Endothelial cell of umbilical vein (primary cell): ENCODE measurements at regions not wholly inside any gene's neighbourhood (a gene's known extent, or its start where the extent isn't known, plus 50 kb on each side); places are given as distances from the start of the nearest gene placed in this dataset.

Experiments
- BruUV-seq: library from RNA; stranded (reverse); fragments of 400-500 nt; replicated peaks from 2 replicates; lab custom pipeline; 2021; lab: Mats Ljungman, UMichigan
- CTCF ChIA-PET: fragments of 300-600, 350-600 bp; sonication (Branson Sonifier 250); formaldehyde crosslinking; loops from one replicate; lab custom pipeline; 2021; ENCODE audit warnings: antibody characterized with exemption, inconsistent platforms; lab: Charles Lee
- POLR2A ChIA-PET: fragments of 300-600, 350-600 bp; sonication (Branson Sonifier 250); formaldehyde crosslinking; loops from one replicate; lab custom pipeline; 2021; ENCODE audit warnings: antibody characterized with exemption, inconsistent platforms; lab: Charles Lee
- DNase-seq: peaks from one replicate; pipeline ENCODE4 v3.0.0-alpha.2; 2011; ENCODE audit warnings: low read depth, low spot score
- FAIRE-seq: peaks from 2 replicates; lab custom pipeline; 2011; peaks lifted over from hg19 to GRCh38; lab: Jason Lieb, UNC
- H2AFZ ChIP-seq: 2 replicates; pipeline ENCODE4 v1.6.0; 2012; ENCODE audit warnings: low read depth, low read length, control low read depth, inconsistent platforms
- H3K27ac ChIP-seq: 2 replicates; pipeline ENCODE4 v1.5.1; 2011; ENCODE audit warnings: low read depth, mild to moderate bottlenecking, control low read depth, low read length, moderate library complexity; ENCODE audit not compliant: insufficient read depth
- H3K27me3 ChIP-seq, 2 experiments: 2 replicates each; pipeline versions ENCODE4 v1.6.0 to v1.6.1; 2011; ENCODE audit warnings: low read length in 2 of 2, mixed read lengths in 1 of 2; ENCODE audit not compliant: control insufficient read depth in 2 of 2, insufficient read depth in 2 of 2
- H3K36me3 ChIP-seq, 2 experiments: 2 replicates in 1 of 2; 3 replicates in 1 of 2; pipeline ENCODE4 v1.5.1; 2011; ENCODE audit warnings: low read length in 2 of 2, mild to moderate bottlenecking in 1 of 2, moderate library complexity in 1 of 2; ENCODE audit not compliant: control insufficient read depth in 2 of 2, insufficient read depth in 2 of 2; ENCODE audit errors: extremely low read depth in 1 of 2
- H3K4me1 ChIP-seq: 3 replicates; pipeline ENCODE4 v1.5.1; 2011; ENCODE audit warnings: mild to moderate bottlenecking, low read length; ENCODE audit not compliant: control insufficient read depth, insufficient read depth; ENCODE audit errors: extremely low read depth
- H3K4me2 ChIP-seq: 2 replicates; pipeline ENCODE4 v1.6.1; 2011; ENCODE audit warnings: low read length, control low read depth, mixed read lengths; ENCODE audit not compliant: insufficient read depth
- H3K4me3 ChIP-seq, 3 experiments: fragments of 200-600 bp in 1 of 3; sonication (generic), shearing (Covaris generic) in 1 of 3; replicated peaks in 1 of 3; 2 replicates each; pipeline ENCODE4 v1.5.1; 2011 to 2016; ENCODE audit warnings: control low read depth in 3 of 3, low read length in 3 of 3, mild to moderate bottlenecking in 2 of 3, inconsistent platforms in 1 of 3, low read depth in 1 of 3, moderate library complexity in 1 of 3; ENCODE audit not compliant: insufficient read depth in 1 of 3
- H3K79me2 ChIP-seq: 2 replicates; pipeline ENCODE4 v1.6.0; 2012; ENCODE audit warnings: low read length, inconsistent platforms; ENCODE audit not compliant: control insufficient read depth, insufficient read depth
- H3K9ac ChIP-seq: replicated peaks from 2 replicates; pipeline ENCODE3; 2011; ENCODE audit warnings: low read length, control low read depth; ENCODE audit not compliant: insufficient read depth; ENCODE audit errors: extremely low read depth
- H3K9me1 ChIP-seq: replicated peaks from 3 replicates; pipeline ENCODE4 v1.6.0; 2011; ENCODE audit warnings: mild to moderate bottlenecking, low read length; ENCODE audit not compliant: control insufficient read depth, insufficient read depth; ENCODE audit errors: extremely low read depth
- H3K9me3 ChIP-seq: replicated peaks from 2 replicates; pipeline ENCODE4 v1.5.1; 2012; ENCODE audit warnings: low read length, inconsistent platforms; ENCODE audit not compliant: control insufficient read depth, insufficient read depth
- H4K20me1 ChIP-seq: replicated peaks from 2 replicates; pipeline ENCODE3; 2011; ENCODE audit warnings: mild to moderate bottlenecking, low read length; ENCODE audit not compliant: control insufficient read depth, insufficient read depth; ENCODE audit errors: extremely low read depth
- CTCF ChIP-seq, 2 donors: IDR thresholded peaks; 1 replicate in 1 of 2; 2 replicates in 1 of 2; pipeline ENCODE4 v1.5.1; 2011; ENCODE audit warnings: low read length in 2 of 2, mild to moderate bottlenecking in 2 of 2, moderate library complexity in 2 of 2, control low read depth in 1 of 2, inconsistent platforms in 1 of 2, low read depth in 1 of 2; ENCODE audit not compliant: insufficient read depth in 1 of 2; ENCODE audit errors: extremely low read depth in 1 of 2
- EZH2 ChIP-seq: IDR thresholded peaks from 2 replicates; pipeline ENCODE4 v1.6.1; 2012; ENCODE audit warnings: borderline replicate concordance, low read depth, mild to moderate bottlenecking, moderate library complexity, low read length, inconsistent platforms; ENCODE audit not compliant: severe bottlenecking
- FOS ChIP-seq: IDR thresholded peaks from 2 replicates; pipeline ENCODE4 v1.6.1; 2011; ENCODE audit warnings: mild to moderate bottlenecking, low read length, moderate library complexity, borderline replicate concordance; ENCODE audit not compliant: insufficient read depth
- GATA2 ChIP-seq: IDR thresholded peaks from 2 replicates; pipeline ENCODE4 v1.7.0; 2011; ENCODE audit warnings: low read depth, mild to moderate bottlenecking, moderate library complexity, mixed read lengths, low read length; ENCODE audit not compliant: insufficient read length, insufficient read depth
- MAX ChIP-seq: IDR thresholded peaks from 2 replicates; pipeline ENCODE4 v1.6.1; 2011; ENCODE audit not compliant: insufficient read depth, insufficient read length
- MYC ChIP-seq: IDR thresholded peaks from one replicate; pipeline ENCODE4 v1.6.1; 2011; ENCODE audit warnings: mild to moderate bottlenecking, low read depth, low read length
- POLR2A ChIP-seq: IDR thresholded peaks from 2 replicates; pipeline ENCODE4 v1.6.1; 2012; ENCODE audit warnings: low read depth, mild to moderate bottlenecking, control low read depth, low read length
- POLR2AphosphoS5 ChIP-seq: IDR thresholded peaks from 2 replicates; pipeline ENCODE4 v1.6.1; 2012; ENCODE audit warnings: low read depth, mild to moderate bottlenecking, control low read depth, low read length, moderate library complexity; ENCODE audit not compliant: insufficient read depth
- dilution Hi-C: fragments of 300-500 bp; cut with MboI; formaldehyde crosslinking; loops from one replicate; pipeline ENCODE4 v1.15.0; 2019; ENCODE audit warnings: low sequenced_read_pairs; ENCODE audit not compliant: extremely low pct_ligation_motif_present
- intact Hi-C: fragments of 100-400 bp; cut with micrococcal nuclease; formaldehyde crosslinking; loops from one replicate; pipeline ENCODE4 v1.10.0; 2022

GRCh38 chr2:35821675-35822074 lies 533.9 kb upstream of the CRIM1 start:
- no peak overlapping the region for H3K9ac ChIP-seq
- H3K4me3 ChIP-seq, result no peak overlapping the region
- dilution Hi-C loops (no loop called here), intact Hi-C loops (no loop called here)
- no peaks in the 10 kb centered on the region for H3K79me2 ChIP-seq
- ChIA-PET CTCF (no interaction called here), POLR2A (no interaction called here)
- no peaks in the 10 kb centered on the region for H3K9me1 ChIP-seq
- no peaks in the 10 kb centered on the region for H3K27me3 ChIP-seq
- no peak overlapping the region for H3K27ac ChIP-seq
- H3K36me3 ChIP-seq, result no peaks in the 10 kb centered on the region
- TF ChIP-seq MAX, result no peak
- no peak for TF ChIP-seq POLR2AphosphoS5
- TF ChIP-seq EZH2, result no peak
- TF ChIP-seq CTCF (IDR thresholded peaks at IDR 0.05; ENCODE audit: extremely low read depth in 1 of 2, insufficient read depth in 1 of 2, low read depth in 1 of 2, low read length in 2 of 2), result no peak
- TF ChIP-seq GATA2, result no peak
- TF ChIP-seq MYC, result no peak
- TF ChIP-seq FOS, result no peak
- TF ChIP-seq POLR2A, result no peak
- DNase-seq, result no peak
- H4K20me1 ChIP-seq, result no peaks in the 10 kb centered on the region
- H3K4me2 ChIP-seq, result no peak overlapping the region
- no peaks in the 10 kb centered on the region for H3K9me3 ChIP-seq
- no TSS peak for BruUV-seq
- no peaks in the 10 kb centered on the region for H3K4me1 ChIP-seq
- FAIRE-seq, result no peak
- no peak overlapping the region for H2AFZ ChIP-seq
